ENCODE measurements at regions not wholly inside any gene's neighbourhood (a gene's known extent, or its start where the extent isn't known, plus 50 kb on each side); places are given as distances from the start of the nearest gene placed in this dataset.

DNA sequence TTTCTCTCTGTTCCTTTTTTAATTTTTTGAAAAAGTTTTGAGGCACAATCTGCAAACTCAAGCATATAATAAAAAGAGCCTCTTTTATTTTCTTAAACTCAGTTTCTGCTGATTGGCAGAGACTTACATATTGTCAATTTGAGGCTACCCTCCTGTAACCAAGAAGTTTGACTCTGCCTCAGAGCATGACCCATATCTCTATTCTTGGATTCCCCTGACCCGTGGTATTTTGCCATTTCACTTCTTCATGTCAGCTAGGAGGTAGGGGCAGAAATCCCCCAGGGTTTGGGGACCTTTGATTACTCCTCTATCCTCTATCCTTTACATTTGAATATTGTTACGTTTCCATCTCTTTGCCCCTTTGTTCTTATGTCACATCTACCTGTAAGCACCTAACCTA, 479.1 kb upstream of the ALCAM start:
- Mint-ChIP-seq H3K4me1 (no peaks in the 10 kb centered on the region), H3K36me3 (no peaks in the 10 kb centered on the region), H3K27me3 (peaks cover 3% of the 10 kb centered on the region), H3K9me3 (no peaks in the 10 kb centered on the region), H3K27ac (no peak overlapping the region), H3K4me3 (no peak overlapping the region)
- DNase-seq: no peak

- H3K27me3 Mint-ChIP-seq: peaks cover 3% of the 10 kb centered on the region
- H3K36me3 Mint-ChIP-seq: no peaks in the 10 kb centered on the region
- H3K4me1 Mint-ChIP-seq: no peaks in the 10 kb centered on the region
- no peak for DNase-seq
- no peak overlapping the region for H3K4me3 Mint-ChIP-seq
- no peaks in the 10 kb centered on the region for H3K9me3 Mint-ChIP-seq
- no peak overlapping the region for H3K27ac Mint-ChIP-seq
Observed at GRCh38 chr3:104892044-104892443, 474.7 kb upstream of the ALCAM start.

GRCh38 chr3:104896624-104897023, 470.1 kb upstream of the ALCAM start:
- no peak overlapping the region for H3K27ac Mint-ChIP-seq
- no peak for DNase-seq
- H3K4me3 Mint-ChIP-seq: no peak overlapping the region
- H3K27me3 Mint-ChIP-seq: peaks cover 3% of the 10 kb centered on the region
- no peaks in the 10 kb centered on the region for H3K4me1 Mint-ChIP-seq
- H3K9me3 Mint-ChIP-seq: no peaks in the 10 kb centered on the region
- no peaks in the 10 kb centered on the region for H3K36me3 Mint-ChIP-seq

- H3K9me3 Mint-ChIP-seq: peaks cover 11% of the 10 kb centered on the region
- H3K36me3 Mint-ChIP-seq: no peaks in the 10 kb centered on the region
- no peak overlapping the region for H3K4me3 Mint-ChIP-seq
- H3K4me1 Mint-ChIP-seq: no peaks in the 10 kb centered on the region
- no peak overlapping the region for H3K27ac Mint-ChIP-seq
- DNase-seq: no peak
- H3K27me3 Mint-ChIP-seq: no peaks in the 10 kb centered on the region
Observed at GRCh38 chr3:104901396-104901795, 465.3 kb upstream of the ALCAM start.

DNA sequence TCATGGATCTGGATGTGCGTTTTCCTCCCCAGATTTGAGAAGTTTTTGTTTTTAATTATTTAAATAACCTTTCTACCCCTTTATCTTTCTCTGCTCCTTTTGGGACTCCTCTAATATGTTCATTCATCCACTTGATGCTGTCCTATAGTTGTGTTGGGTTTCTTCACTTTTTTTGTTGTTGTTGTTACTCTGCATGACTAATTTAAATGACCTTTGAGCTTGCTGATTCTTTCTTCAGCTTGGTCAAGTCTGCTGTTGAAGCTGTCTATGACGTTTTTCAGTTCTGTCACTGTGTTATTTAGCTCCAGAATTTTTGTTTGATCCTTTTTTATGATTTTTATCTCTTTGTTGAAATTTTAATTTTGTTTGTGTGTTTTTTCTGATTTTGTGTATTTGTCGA, 463.6 kb upstream of the ALCAM start:
- H3K9me3 Mint-ChIP-seq: peaks cover 11% of the 10 kb centered on the region

DNA sequence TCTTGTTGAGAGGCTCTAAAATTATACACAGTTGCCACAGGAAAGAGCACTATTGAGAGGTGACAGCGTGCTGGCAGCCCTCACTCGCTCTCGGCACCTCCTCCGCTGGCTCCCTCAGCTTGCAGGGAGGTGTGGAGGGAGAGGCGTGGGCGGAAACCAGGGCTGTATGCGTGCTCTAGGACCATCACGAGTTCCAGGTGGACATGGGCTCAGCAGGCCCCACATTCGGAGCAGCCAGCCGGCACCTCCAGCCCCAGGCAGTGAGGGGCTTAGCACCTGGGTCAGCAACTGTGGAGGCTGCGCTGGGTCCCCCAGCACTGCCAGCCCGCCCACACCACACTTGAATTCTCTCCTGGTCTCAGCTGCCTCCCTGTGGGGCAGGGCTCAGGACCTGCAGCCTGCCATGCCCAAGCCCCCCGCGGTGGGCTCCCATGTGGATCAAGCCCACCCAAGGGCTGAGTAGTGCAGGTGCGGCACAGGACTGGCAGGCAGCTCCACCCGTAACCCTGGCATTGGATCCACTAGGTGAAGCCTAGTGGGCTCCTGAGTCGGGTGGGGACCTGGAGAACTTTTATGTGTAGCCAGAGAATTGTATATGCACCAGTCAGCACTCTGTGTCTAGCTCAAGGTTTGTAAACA, 460.6 kb upstream of the ALCAM start:
- no peak overlapping the region for H3K4me3 Mint-ChIP-seq
- H3K27ac Mint-ChIP-seq: no peak overlapping the region
- H3K9me3 Mint-ChIP-seq: peaks cover 11% of the 10 kb centered on the region
- H3K27me3 Mint-ChIP-seq: no peaks in the 10 kb centered on the region
- DNase-seq: no peak
- no peaks in the 10 kb centered on the region for H3K4me1 Mint-ChIP-seq
- H3K36me3 Mint-ChIP-seq: no peaks in the 10 kb centered on the region

More for the DNA sequence above, 463.6 kb upstream of the ALCAM start:
- Mint-ChIP-seq H3K4me3 (no peak overlapping the region), H3K36me3 (no peaks in the 10 kb centered on the region), H3K4me1 (no peaks in the 10 kb centered on the region), H3K27me3 (no peaks in the 10 kb centered on the region), H3K27ac (no peak overlapping the region)
- DNase-seq: no peak

DNA sequence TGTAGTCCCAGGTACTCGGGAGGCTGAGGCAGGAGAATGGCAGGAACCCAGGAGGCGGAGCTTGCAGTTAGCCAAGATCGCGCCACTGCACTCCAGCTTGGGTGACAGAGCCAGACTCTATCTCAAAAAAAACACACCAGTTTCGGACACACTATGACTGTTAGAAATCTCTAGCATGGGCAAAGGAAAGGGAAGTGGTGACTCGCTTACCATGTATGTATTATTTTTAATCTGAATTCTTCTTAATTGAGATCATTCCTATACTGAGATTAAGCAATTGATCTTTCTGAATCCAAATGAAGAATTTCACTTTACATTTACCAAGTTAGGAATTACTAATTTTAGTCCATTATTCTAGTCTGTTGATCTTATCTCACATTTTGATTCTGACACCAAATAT, 459.2 kb upstream of the ALCAM start:
- Mint-ChIP-seq H3K27ac (no peak overlapping the region), H3K4me3 (no peak overlapping the region), H3K27me3 (no peaks in the 10 kb centered on the region), H3K9me3 (peaks cover 8% of the 10 kb centered on the region), H3K36me3 (no peaks in the 10 kb centered on the region), H3K4me1 (no peaks in the 10 kb centered on the region)
- DNase-seq: no peak

GRCh38 chr3:104908761-104909160, 457.9 kb upstream of the ALCAM start:
- H3K9me3 Mint-ChIP-seq: no peaks in the 10 kb centered on the region
- no peaks in the 10 kb centered on the region for H3K27me3 Mint-ChIP-seq
- no peaks in the 10 kb centered on the region for H3K36me3 Mint-ChIP-seq
- no peaks in the 10 kb centered on the region for H3K4me1 Mint-ChIP-seq
- no peak overlapping the region for H3K4me3 Mint-ChIP-seq
- no peak overlapping the region for H3K27ac Mint-ChIP-seq
- no peak for DNase-seq

- Mint-ChIP-seq H3K9me3 (no peaks in the 10 kb centered on the region), H3K4me3 (no peak overlapping the region), H3K27me3 (no peaks in the 10 kb centered on the region), H3K27ac (no peak overlapping the region), H3K36me3 (no peaks in the 10 kb centered on the region), H3K4me1 (no peaks in the 10 kb centered on the region)
- DNase-seq: no peak
Observed at GRCh38 chr3:104909198-104909597, 457.5 kb upstream of the ALCAM start.

- no peaks in the 10 kb centered on the region for H3K36me3 Mint-ChIP-seq
- no peaks in the 10 kb centered on the region for H3K4me1 Mint-ChIP-seq
- no peak overlapping the region for H3K4me3 Mint-ChIP-seq
- DNase-seq: no peak
- H3K27ac Mint-ChIP-seq: no peak overlapping the region
- no peaks in the 10 kb centered on the region for H3K9me3 Mint-ChIP-seq
- no peaks in the 10 kb centered on the region for H3K27me3 Mint-ChIP-seq
Observed at GRCh38 chr3:104909721-104910120, 457.0 kb upstream of the ALCAM start.

DNA sequence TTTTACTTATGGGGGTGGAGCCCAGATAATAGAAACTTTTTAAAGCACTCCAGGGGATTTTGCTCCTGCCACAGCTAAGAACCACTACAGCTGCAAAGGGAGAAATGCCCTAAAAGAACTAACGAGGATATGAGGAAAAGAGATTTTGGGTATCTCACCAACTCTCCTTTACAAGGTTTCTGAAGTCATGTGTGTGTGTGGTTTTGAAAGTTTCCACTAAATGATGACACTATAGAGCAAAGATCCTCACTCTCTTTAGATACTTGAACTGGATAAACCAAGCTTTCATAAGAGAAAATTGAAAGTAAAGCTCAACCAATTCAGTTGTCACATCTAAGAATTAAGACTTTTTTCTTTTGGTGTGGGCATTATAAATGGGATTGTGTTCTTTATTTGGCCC, 455.3 kb upstream of the ALCAM start:
- Mint-ChIP-seq H3K36me3 (no peaks in the 10 kb centered on the region), H3K27me3 (no peaks in the 10 kb centered on the region), H3K4me3 (no peak overlapping the region), H3K27ac (no peak overlapping the region), H3K9me3 (no peaks in the 10 kb centered on the region), H3K4me1 (no peaks in the 10 kb centered on the region)
- DNase-seq: no peak

GRCh38 chr3:104916971-104917370, 449.7 kb upstream of the ALCAM start:
- Mint-ChIP-seq H3K36me3 (no peaks in the 10 kb centered on the region), H3K27me3 (no peaks in the 10 kb centered on the region), H3K9me3 (peaks cover 4% of the 10 kb centered on the region), H3K27ac (no peak overlapping the region), H3K4me1 (no peaks in the 10 kb centered on the region), H3K4me3 (no peak overlapping the region)
- no peak for DNase-seq

DNA sequence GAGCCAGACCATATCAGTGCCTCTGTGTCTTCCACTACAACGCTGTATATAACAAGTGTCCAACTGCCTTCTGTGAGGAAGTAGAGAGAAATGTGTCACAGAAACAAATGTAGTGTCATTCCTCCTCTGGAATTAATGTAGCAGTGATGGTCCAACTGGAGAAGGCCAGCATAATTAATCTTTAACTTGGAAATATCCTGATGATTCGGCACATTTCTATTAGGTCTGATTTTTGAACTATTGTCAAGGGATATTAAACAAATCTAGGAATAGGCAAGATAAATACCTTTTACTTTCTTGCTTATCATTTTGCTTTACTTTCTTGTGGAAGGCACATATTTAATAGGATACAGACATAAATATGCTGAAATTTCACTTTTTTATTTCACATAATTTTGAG, 446.2 kb upstream of the ALCAM start:
- H3K4me3 Mint-ChIP-seq: no peak overlapping the region

DNA sequence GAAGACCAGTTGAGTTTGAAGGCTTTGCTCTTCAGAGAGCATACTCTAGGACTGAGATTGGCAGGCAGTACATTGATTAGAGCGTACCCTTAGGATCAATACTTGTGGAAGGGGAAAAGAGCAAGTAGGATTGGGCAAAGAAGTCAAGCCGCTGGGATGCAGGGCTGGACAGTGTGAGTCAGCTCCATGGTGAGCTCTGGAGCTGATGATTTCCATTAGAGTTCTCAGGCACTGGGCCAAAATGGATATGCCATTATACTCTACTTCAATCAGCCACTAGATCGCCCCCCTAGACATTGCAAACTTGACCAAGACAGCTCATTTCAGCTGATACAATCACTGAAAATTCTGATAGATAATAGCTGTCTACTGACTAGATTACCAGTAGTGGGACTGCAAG, 432.7 kb upstream of the ALCAM start:
- no peak overlapping the region for H3K27ac Mint-ChIP-seq
- H3K27me3 Mint-ChIP-seq: peaks cover 3% of the 10 kb centered on the region
- H3K36me3 Mint-ChIP-seq: no peaks in the 10 kb centered on the region
- DNase-seq: no peak
- H3K9me3 Mint-ChIP-seq: peaks cover 3% of the 10 kb centered on the region
- no peaks in the 10 kb centered on the region for H3K4me1 Mint-ChIP-seq
- no peak overlapping the region for H3K4me3 Mint-ChIP-seq

More for the DNA sequence above, 446.2 kb upstream of the ALCAM start:
- no peak overlapping the region for H3K27ac Mint-ChIP-seq
- H3K4me1 Mint-ChIP-seq: no peaks in the 10 kb centered on the region
- no peaks in the 10 kb centered on the region for H3K27me3 Mint-ChIP-seq
- no peaks in the 10 kb centered on the region for H3K36me3 Mint-ChIP-seq
- no peak for DNase-seq
- H3K9me3 Mint-ChIP-seq: peaks cover 6% of the 10 kb centered on the region

DNA sequence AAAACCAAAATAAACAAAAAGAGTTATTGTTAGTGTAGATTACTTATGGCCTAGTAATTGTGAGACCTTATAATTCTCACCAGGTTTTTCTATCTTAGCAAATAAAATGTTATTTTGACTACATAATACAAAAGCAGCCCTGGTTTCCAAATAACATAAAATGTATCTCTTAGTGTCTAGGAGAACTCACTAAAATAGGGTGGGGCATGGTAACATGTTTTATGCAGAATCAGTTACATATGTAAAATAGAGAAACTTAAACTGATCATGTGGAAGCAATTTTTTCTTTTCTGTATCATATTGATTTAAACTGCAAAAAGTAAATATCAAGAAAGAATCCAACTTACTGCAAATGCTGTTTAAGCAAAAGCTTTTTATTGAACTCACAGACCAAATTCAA, 431.1 kb upstream of the ALCAM start:
- Mint-ChIP-seq H3K27me3 (peaks cover 3% of the 10 kb centered on the region), H3K4me3 (no peak overlapping the region), H3K9me3 (no peaks in the 10 kb centered on the region), H3K36me3 (no peaks in the 10 kb centered on the region), H3K4me1 (no peaks in the 10 kb centered on the region), H3K27ac (no peak overlapping the region)
- DNase-seq: no peak

- Mint-ChIP-seq H3K27ac (no peak overlapping the region), H3K27me3 (no peaks in the 10 kb centered on the region), H3K4me1 (no peaks in the 10 kb centered on the region), H3K4me3 (no peak overlapping the region), H3K36me3 (no peaks in the 10 kb centered on the region), H3K9me3 (no peaks in the 10 kb centered on the region)
- no peak for DNase-seq
Observed at GRCh38 chr3:104939196-104939595, 427.5 kb upstream of the ALCAM start.

DNA sequence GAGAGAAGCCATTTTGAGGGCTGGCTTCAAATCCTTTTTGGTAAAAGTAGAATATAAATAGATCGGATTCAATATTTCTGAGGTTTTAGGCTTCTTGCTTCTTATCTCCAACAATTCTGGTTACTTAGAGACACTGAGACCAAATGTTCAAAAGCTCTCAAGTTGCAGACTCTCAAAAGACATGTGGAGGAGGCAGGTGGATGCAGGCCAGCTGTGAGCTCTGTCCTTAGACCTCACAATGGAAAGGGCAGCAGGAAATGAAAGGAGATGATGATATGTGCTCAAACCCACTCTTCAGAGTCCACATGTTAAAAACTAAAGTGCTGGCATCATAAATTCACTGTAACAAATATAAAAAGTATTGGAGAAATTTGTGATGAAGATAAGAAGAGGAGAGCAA, 424.9 kb upstream of the ALCAM start:
- Mint-ChIP-seq H3K4me3 (no peak overlapping the region), H3K27me3 (no peaks in the 10 kb centered on the region), H3K36me3 (no peaks in the 10 kb centered on the region), H3K27ac (no peak overlapping the region), H3K9me3 (no peaks in the 10 kb centered on the region), H3K4me1 (no peaks in the 10 kb centered on the region)
- no peak for DNase-seq

Measured in activated naive CD8-positive, alpha-beta T cell treated with anti-CD3 and anti-CD28 coated beads for 36 hours (primary cell).